Lower leg skin (tissue), 3 donors: ENCODE measurements at regions not wholly inside any gene's neighbourhood (a gene's known extent, or its start where the extent isn't known, plus 50 kb on each side); places are given as distances from the start of the nearest gene placed in this dataset.

Source experiments
- CTCF ChIP-seq, 3 donors: fragments of 450-650 bp; IDR thresholded peaks; one replicate each; pipeline ENCODE4 v1.5.1; 2016; ENCODE audit warnings: antibody characterized with exemption in 3 of 3, mild to moderate bottlenecking in 3 of 3, moderate library complexity in 2 of 3
- POLR2A ChIP-seq, 2 donors: fragments of 450-650 bp; IDR thresholded peaks; one replicate each; pipeline ENCODE4 v1.6.1; 2016 to 2017; ENCODE audit warnings: antibody characterized with exemption in 2 of 2, mild to moderate bottlenecking in 1 of 2, moderate library complexity in 1 of 2

- no peak for TF ChIP-seq CTCF (IDR thresholded peaks at IDR 0.05)
- TF ChIP-seq POLR2A (IDR thresholded peaks at IDR 0.05) = no peak
These were observed 539.4 kb downstream of the CDH9 start for GRCh38 chr5:26498972-26499371.
